Hepatocyte (in vitro differentiated cells): ENCODE measurements at regions not wholly inside any gene's neighbourhood (a gene's known extent, or its start where the extent isn't known, plus 50 kb on each side); places are given as distances from the start of the nearest gene placed in this dataset.
"Not testable (repeated sequence)": the region's sequence is repeated elsewhere in the genome, so short reads cannot be mapped to it uniquely, and the experiment has no call there.

Experiments used
- DNase-seq: peaks from one replicate; pipeline ENCODE4 v3.0.0-alpha.2; 2016; ENCODE audit warnings: low spot score
- H2AFZ ChIP-seq: fragments of 200-600 bp; sonication (generic); 2 replicates; pipeline ENCODE4 v1.6.0; 2016; ENCODE audit warnings: antibody characterized with exemption, mild to moderate bottlenecking
- H3K27ac ChIP-seq: fragments of 200-600 bp; sonication (generic); 2 replicates; pipeline ENCODE4 v1.5.1; 2016; ENCODE audit warnings: mild to moderate bottlenecking
- H3K27me3 ChIP-seq: fragments of 200-600 bp; sonication (generic); 2 replicates; pipeline ENCODE4 v1.6.1; 2016
- H3K36me3 ChIP-seq: fragments of 200-600 bp; sonication (generic); replicated peaks from 2 replicates; pipeline ENCODE4 v1.5.1; 2016; ENCODE audit warnings: low read depth; ENCODE audit not compliant: insufficient read depth
- H3K4me1 ChIP-seq: fragments of 200-600 bp; sonication (generic); 2 replicates; pipeline ENCODE4 v1.5.1; 2016; ENCODE audit warnings: mild to moderate bottlenecking, moderate library complexity; ENCODE audit not compliant: insufficient read depth
- H3K4me2 ChIP-seq: fragments of 200-600 bp; sonication (generic); 2 replicates; pipeline ENCODE4 v1.6.0; 2016
- H3K4me3 ChIP-seq: fragments of 200-600 bp; sonication (generic); 2 replicates; pipeline ENCODE4 v1.5.1; 2016; ENCODE audit warnings: mild to moderate bottlenecking
- H3K79me2 ChIP-seq: fragments of 200-600 bp; sonication (generic); 2 replicates; pipeline ENCODE4 v1.6.0; 2017; ENCODE audit warnings: mild to moderate bottlenecking
- H3K9me2 ChIP-seq: fragments of 200-600 bp; sonication (generic); replicated peaks from 2 replicates; pipeline ENCODE4 v1.6.0; 2017; ENCODE audit warnings: mild to moderate bottlenecking; ENCODE audit not compliant: insufficient read depth
- H3K9me3 ChIP-seq: fragments of 200-600 bp; sonication (generic); 2 replicates; pipeline ENCODE4 v1.5.1; 2016; ENCODE audit warnings: low read depth, mild to moderate bottlenecking
- H4K20me1 ChIP-seq: fragments of 200-600 bp; sonication (generic); 2 replicates; pipeline ENCODE4 v1.6.0; 2016; ENCODE audit warnings: mild to moderate bottlenecking; ENCODE audit not compliant: insufficient read depth, poor library complexity, severe bottlenecking
- EZH2 ChIP-seq: fragments of 200-600 bp; sonication (generic); IDR thresholded peaks from 2 replicates; pipeline ENCODE4 v1.6.1; 2016; ENCODE audit warnings: antibody characterized with exemption, mild to moderate bottlenecking, borderline replicate concordance
- EZH2phosphoT487 ChIP-seq: fragments of 200-600 bp; sonication (generic); IDR thresholded peaks from one replicate; pipeline ENCODE4 v1.6.1; 2018; ENCODE audit warnings: antibody characterized with exemption, mild to moderate bottlenecking, low read depth, moderate library complexity; ENCODE audit not compliant: unreplicated experiment, severe bottlenecking
- WGBS: methylation state at CpG from one replicate; pipeline ENCODE4 v1.1.6; 2016; ENCODE audit warnings: low lambda C conversion rate; ENCODE audit errors: missing lambda C conversion rate; 5-methylcytosine and 5-hydroxymethylcytosine counted together
- TF ChIP-seq, protein P1 (sequence below): fragments of 200-600 bp; sonication (generic); IDR thresholded peaks from 2 replicates; pipeline ENCODE4 v1.5.1; 2016; ENCODE audit warnings: antibody characterized with exemption, mild to moderate bottlenecking; ENCODE audit not compliant: poor library complexity

DNA sequence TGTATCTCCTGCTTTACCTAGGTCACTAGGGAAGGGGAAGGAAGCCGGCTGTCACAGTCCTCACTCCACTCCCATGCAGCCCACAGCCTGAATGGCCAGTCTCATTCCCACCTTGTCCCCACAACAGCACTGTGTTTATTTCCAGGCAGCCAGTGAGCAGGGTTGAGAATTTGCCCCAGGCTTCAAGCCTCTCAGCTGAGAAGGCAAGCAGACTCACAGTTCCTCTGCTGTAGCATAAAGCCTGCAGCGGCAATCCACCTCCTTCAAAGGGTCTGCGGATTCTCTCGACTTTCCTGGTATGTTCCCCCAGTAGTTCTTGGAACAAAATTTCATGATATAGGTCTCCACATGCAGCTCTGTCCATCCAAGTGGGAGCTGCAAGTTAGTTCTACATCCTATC lies 262.9 kb upstream of the GULP1 start:
- Histone ChIP-seq H3K27ac (no peak overlapping the region), H3K9me3 (no peaks in the 10 kb centered on the region), H3K79me2 (no peaks in the 10 kb centered on the region), H4K20me1 (no peaks in the 10 kb centered on the region), H2AFZ (no peak overlapping the region), H3K4me1 (no peaks in the 10 kb centered on the region), H3K9me2 (no peaks in the 10 kb centered on the region), H3K36me3 (no peaks in the 10 kb centered on the region), H3K27me3 (no peaks in the 10 kb centered on the region), H3K4me2 (no peak overlapping the region), H3K4me3 (no peak overlapping the region)
- TF ChIP-seq, protein P1, sequence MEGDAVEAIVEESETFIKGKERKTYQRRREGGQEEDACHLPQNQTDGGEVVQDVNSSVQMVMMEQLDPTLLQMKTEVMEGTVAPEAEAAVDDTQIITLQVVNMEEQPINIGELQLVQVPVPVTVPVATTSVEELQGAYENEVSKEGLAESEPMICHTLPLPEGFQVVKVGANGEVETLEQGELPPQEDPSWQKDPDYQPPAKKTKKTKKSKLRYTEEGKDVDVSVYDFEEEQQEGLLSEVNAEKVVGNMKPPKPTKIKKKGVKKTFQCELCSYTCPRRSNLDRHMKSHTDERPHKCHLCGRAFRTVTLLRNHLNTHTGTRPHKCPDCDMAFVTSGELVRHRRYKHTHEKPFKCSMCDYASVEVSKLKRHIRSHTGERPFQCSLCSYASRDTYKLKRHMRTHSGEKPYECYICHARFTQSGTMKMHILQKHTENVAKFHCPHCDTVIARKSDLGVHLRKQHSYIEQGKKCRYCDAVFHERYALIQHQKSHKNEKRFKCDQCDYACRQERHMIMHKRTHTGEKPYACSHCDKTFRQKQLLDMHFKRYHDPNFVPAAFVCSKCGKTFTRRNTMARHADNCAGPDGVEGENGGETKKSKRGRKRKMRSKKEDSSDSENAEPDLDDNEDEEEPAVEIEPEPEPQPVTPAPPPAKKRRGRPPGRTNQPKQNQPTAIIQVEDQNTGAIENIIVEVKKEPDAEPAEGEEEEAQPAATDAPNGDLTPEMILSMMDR, result no peak
- TF ChIP-seq EZH2 (no peak), EZH2phosphoT487 (no peak)
- WGBS, result 61% methylated on average over 4 of the region's 4 CpGs
- DNase-seq, result no peak

DNA sequence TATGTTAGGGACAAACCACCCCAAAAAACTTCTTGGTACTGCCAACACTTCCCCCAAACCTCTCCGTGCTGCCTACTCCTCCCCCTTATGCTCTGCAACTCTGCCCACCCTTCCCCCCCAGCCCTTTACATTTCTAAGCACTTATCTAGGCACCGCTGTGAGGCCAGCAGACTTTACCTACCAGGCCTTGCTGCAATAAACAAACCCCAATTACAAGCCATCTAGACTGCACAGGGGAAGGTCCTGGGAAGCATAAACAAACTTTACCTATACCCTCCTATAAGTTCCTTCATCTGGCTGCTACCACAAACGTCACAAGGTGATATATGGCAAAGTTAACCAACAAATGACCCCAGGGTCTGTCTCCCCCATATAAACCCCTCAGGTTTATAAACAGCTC lies 259.4 kb upstream of the GULP1 start:
- Histone ChIP-seq H3K4me1 (no peaks in the 10 kb centered on the region), H3K27me3 (peaks cover 10% of the 10 kb centered on the region), H4K20me1 (no peaks in the 10 kb centered on the region), H3K79me2 (no peaks in the 10 kb centered on the region), H3K4me3 (no peak overlapping the region), H3K4me2 (no peak overlapping the region), H3K36me3 (no peaks in the 10 kb centered on the region), H2AFZ (no peak overlapping the region), H3K9me3 (no peaks in the 10 kb centered on the region), H3K27ac (no peak overlapping the region), H3K9me2 (no peaks in the 10 kb centered on the region)
- TF ChIP-seq, protein P1, result no peak
- no peak for TF ChIP-seq EZH2
- DNase-seq, result no peak
- 47% methylated on average over 3 of the region's 3 CpGs for WGBS

- Histone ChIP-seq H2AFZ (no peak overlapping the region), H4K20me1 (no peaks in the 10 kb centered on the region), H3K4me2 (no peak overlapping the region), H3K79me2 (no peaks in the 10 kb centered on the region), H3K36me3 (no peaks in the 10 kb centered on the region), H3K9me2 (no peaks in the 10 kb centered on the region), H3K27ac (no peak overlapping the region), H3K27me3 (peaks cover 10% of the 10 kb centered on the region), H3K9me3 (no peaks in the 10 kb centered on the region), H3K4me1 (no peaks in the 10 kb centered on the region), H3K4me3 (no peak overlapping the region)
- 47% methylated on average over 3 of the region's 3 CpGs for WGBS
- TF ChIP-seq EZH2phosphoT487, result no peak
- TF ChIP-seq EZH2, result no peak
- TF ChIP-seq, protein P1, result no peak
- DNase-seq, result no peak
Measured at GRCh38 chr2:188032786-188033185, 258.9 kb upstream of the GULP1 start.

DNA sequence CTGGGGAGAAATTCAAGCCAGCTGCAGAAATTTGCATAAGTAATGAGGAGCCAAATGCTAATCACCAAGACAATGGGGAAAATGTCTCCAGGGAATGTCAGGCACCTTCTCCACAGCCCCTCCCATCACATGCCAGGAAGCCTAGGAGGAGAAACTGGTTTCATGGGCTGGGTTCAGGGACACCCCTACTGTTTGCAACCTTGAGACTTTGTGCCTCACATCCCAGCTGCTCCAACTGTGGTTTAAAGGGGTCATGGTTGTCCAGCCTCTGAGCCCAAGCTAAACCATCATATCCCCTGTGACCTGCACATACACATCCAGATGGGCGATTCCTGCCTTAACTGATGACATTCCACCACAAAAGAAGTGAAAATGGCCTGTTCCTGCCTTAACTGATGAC lies 258.4 kb upstream of the GULP1 start:
- WGBS, result 41% methylated on average over 1 of the region's 1 CpG
- H3K36me3 ChIP-seq, H3K4me2 ChIP-seq, DNase-seq, H3K9me2 ChIP-seq, H3K4me3 ChIP-seq, H2AFZ ChIP-seq, H3K79me2 ChIP-seq, H4K20me1 ChIP-seq, H3K9me3 ChIP-seq, H3K4me1 ChIP-seq, H3K27ac ChIP-seq: not testable (repeated sequence)
- H3K27me3 ChIP-seq, result peaks cover 10% of the 10 kb centered on the region

DNA sequence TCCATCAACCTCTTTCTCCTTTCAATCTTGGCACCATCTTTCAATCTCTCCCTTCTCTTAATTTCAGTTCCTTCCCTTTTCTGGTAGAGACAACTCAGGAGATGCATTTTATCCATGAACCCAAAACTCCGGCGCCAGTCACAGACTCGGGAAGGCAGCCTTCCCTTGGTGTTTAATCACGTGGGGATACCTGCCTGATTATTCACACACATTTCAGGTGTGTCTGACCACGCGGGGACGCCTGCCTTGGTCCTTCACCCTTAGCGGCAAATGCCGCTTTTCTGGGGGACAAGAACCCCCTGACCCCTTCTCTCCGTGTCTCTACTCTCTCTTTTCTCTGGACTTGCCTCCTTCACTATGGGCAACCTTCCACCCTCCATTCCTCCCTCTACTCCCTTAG lies 257.6 kb upstream of the GULP1 start:
- H4K20me1 ChIP-seq, H2AFZ ChIP-seq, H3K4me1 ChIP-seq, DNase-seq, H3K4me3 ChIP-seq, H3K79me2 ChIP-seq, H3K9me2 ChIP-seq, H3K36me3 ChIP-seq, H3K9me3 ChIP-seq, H3K4me2 ChIP-seq, H3K27ac ChIP-seq: not testable (repeated sequence)
- 40% methylated on average over 10 of the region's 10 CpGs for WGBS
- peaks cover 10% of the 10 kb centered on the region for H3K27me3 ChIP-seq

- not testable (repeated sequence) for H3K4me1 ChIP-seq, H3K4me2 ChIP-seq, H3K4me3 ChIP-seq, DNase-seq, H3K9me2 ChIP-seq, H2AFZ ChIP-seq, H3K36me3 ChIP-seq, H3K79me2 ChIP-seq, H3K27ac ChIP-seq, H4K20me1 ChIP-seq, H3K9me3 ChIP-seq
- H3K27me3 ChIP-seq, result peaks cover 10% of the 10 kb centered on the region
- 66% methylated on average over 9 of the region's 9 CpGs for WGBS
Measured at GRCh38 chr2:188035377-188035776, 256.3 kb upstream of the GULP1 start.
